Suprapubic skin (tissue), 4 donors: ENCODE measurements at regions not wholly inside any gene's neighbourhood (a gene's known extent, or its start where the extent isn't known, plus 50 kb on each side); places are given as distances from the start of the nearest gene placed in this dataset.

Experiments used
- POLR2A ChIP-seq, 2 donors: fragments of 450-650 bp; IDR thresholded peaks; one replicate each; pipeline ENCODE4 v1.6.1; 2017; ENCODE audit warnings: antibody characterized with exemption in 2 of 2, mild to moderate bottlenecking in 2 of 2, moderate library complexity in 2 of 2
- POLR2AphosphoS5 ChIP-seq, 3 donors: sonication (generic); formaldehyde crosslinking; IDR thresholded peaks; one replicate each; pipeline ENCODE4 v1.6.1; 2017; ENCODE audit warnings: antibody characterized with exemption in 3 of 3
- TF ChIP-seq, protein P1 (sequence below), 2 donors: fragments of 200-600 bp in 1 of 2; fragments of 450-650 bp in 1 of 2; sonication (generic) in 1 of 2; IDR thresholded peaks; one replicate each; pipeline ENCODE4 v1.5.1; 2016 to 2019; ENCODE audit warnings: antibody characterized with exemption in 2 of 2, mild to moderate bottlenecking in 1 of 2, moderate library complexity in 1 of 2

DNA sequence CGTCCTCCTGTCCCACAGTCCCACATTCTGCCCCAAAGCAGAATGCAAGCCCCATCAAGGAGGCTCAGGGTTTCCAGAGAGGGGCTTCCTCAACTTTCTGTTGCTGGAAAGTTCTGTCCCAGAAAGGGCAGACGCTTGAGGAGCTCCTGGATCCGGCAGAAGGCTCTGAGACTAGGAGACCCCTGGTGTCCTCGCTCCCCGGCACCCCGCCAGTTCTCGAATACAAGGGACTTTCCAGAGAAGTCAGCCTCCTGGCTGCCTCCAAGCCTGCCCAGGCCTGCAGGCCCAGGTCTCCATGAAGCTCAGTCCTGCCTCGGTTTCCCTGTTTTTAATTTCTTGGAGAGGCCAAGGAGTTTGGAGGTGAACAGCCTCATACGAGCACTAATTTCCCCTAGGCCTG, 150.4 kb downstream of the CEBPB start:
- TF ChIP-seq, protein P1, sequence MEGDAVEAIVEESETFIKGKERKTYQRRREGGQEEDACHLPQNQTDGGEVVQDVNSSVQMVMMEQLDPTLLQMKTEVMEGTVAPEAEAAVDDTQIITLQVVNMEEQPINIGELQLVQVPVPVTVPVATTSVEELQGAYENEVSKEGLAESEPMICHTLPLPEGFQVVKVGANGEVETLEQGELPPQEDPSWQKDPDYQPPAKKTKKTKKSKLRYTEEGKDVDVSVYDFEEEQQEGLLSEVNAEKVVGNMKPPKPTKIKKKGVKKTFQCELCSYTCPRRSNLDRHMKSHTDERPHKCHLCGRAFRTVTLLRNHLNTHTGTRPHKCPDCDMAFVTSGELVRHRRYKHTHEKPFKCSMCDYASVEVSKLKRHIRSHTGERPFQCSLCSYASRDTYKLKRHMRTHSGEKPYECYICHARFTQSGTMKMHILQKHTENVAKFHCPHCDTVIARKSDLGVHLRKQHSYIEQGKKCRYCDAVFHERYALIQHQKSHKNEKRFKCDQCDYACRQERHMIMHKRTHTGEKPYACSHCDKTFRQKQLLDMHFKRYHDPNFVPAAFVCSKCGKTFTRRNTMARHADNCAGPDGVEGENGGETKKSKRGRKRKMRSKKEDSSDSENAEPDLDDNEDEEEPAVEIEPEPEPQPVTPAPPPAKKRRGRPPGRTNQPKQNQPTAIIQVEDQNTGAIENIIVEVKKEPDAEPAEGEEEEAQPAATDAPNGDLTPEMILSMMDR (IDR thresholded peaks at IDR 0.05), result no peak
- TF ChIP-seq POLR2A (IDR thresholded peaks at IDR 0.05) (no peak), POLR2AphosphoS5 (IDR thresholded peaks at IDR 0.05) (no peak)
